Kidney (tissue), 13 donors: ENCODE measurements at regions not wholly inside any gene's neighbourhood (a gene's known extent, or its start where the extent isn't known, plus 50 kb on each side); places are given as distances from the start of the nearest gene placed in this dataset.

Source experiments
- DNase-seq, 5 donors: peaks; one replicate each; pipeline ENCODE4 v3.0.0-alpha.2; 2013 to 2020
- FAIRE-seq: peaks from 2 replicates; lab custom pipeline; 2012; peaks lifted over from hg19 to GRCh38; lab: Jason Lieb, UNC
- H3K27ac ChIP-seq, 2 donors: one replicate each; pipeline ENCODE4 v1.7.0; 2013; ENCODE audit warnings: low read depth in 2 of 2, low read length in 2 of 2, inconsistent platforms in 1 of 2
- H3K27me3 ChIP-seq: one replicate; pipeline ENCODE4 v1.7.1; 2013; ENCODE audit warnings: low read length, inconsistent platforms; ENCODE audit not compliant: control insufficient read depth, insufficient read depth
- H3K36me3 ChIP-seq, 3 donors: one replicate each; pipeline versions ENCODE4 v1.7.0 to v1.7.1; 2013; ENCODE audit warnings: low read length in 3 of 3, control low read depth in 1 of 3, inconsistent platforms in 1 of 3; ENCODE audit not compliant: insufficient read depth in 3 of 3, control insufficient read depth in 2 of 3
- H3K4me1 ChIP-seq, 3 donors: one replicate each; pipeline versions ENCODE4 v1.7.0 to v1.7.1; 2013; ENCODE audit warnings: low read length in 3 of 3, inconsistent platforms in 1 of 3, low read depth in 1 of 3; ENCODE audit not compliant: control insufficient read depth in 2 of 3, insufficient read depth in 2 of 3
- H3K4me3 ChIP-seq, 3 donors: one replicate each; pipeline versions ENCODE4 v1.7.0 to v1.8.1; 2013; ENCODE audit warnings: low read length in 3 of 3, control low read depth in 1 of 3, inconsistent platforms in 1 of 3
- H3K9ac ChIP-seq, 3 donors: one replicate each; pipeline versions ENCODE4 v1.7.0 to v1.7.1; 2013; ENCODE audit warnings: low read length in 3 of 3, control low read depth in 1 of 3, inconsistent platforms in 1 of 3
- H3K9me3 ChIP-seq, 3 donors: one replicate each; pipeline versions ENCODE4 v1.7.0 to v1.7.1; 2013; ENCODE audit warnings: low read length in 3 of 3, control low read depth in 1 of 3, inconsistent platforms in 1 of 3; ENCODE audit not compliant: control insufficient read depth in 2 of 3, insufficient read depth in 1 of 3
- CTCF ChIP-seq: IDR thresholded peaks from 3 replicates; pipeline ENCODE4 v1.5.1; 2012; ENCODE audit warnings: mild to moderate bottlenecking, moderate library complexity, borderline replicate concordance; ENCODE audit not compliant: insufficient read depth; ENCODE audit errors: extremely low read depth
- intact Hi-C: fragments of 100-400 bp; cut with DNase I; formaldehyde crosslinking; loops from one replicate; pipeline ENCODE4 v1.11.1; 2022
- donor health status: control.
- donor health status: control.
- donor health status: control.
- donor health status: control.
- donor health status: control.
- donor health status: DM: yes; HTN: yes; CAD: no.
- donor health status: Normal renal cell carcinoma (clear cell type).

- no peak for TF ChIP-seq CTCF
- intact Hi-C loops: no loop called here
- DNase-seq (no peak), FAIRE-seq (no peak)
- no peaks in the 10 kb centered on the region for H3K9me3 ChIP-seq
- no peak overlapping the region for H3K9ac ChIP-seq
- no peaks in the 10 kb centered on the region for H3K36me3 ChIP-seq
- H3K4me3 ChIP-seq: no peak overlapping the region
- H3K4me1 ChIP-seq: no peaks in the 10 kb centered on the region
- no peaks in the 10 kb centered on the region for H3K27me3 ChIP-seq
- H3K27ac ChIP-seq: no peak overlapping the region
These were observed 605.8 kb upstream of the CDH11 start for GRCh38 chr16:65727534-65728137.

- H3K27ac ChIP-seq: no peak overlapping the region
- no peak overlapping the region for H3K9ac ChIP-seq
- no peaks in the 10 kb centered on the region for H3K27me3 ChIP-seq
- FAIRE-seq: no peak
- DNase-seq: no peak
- H3K4me3 ChIP-seq: no peak overlapping the region
- no peaks in the 10 kb centered on the region for H3K4me1 ChIP-seq
- no peaks in the 10 kb centered on the region for H3K9me3 ChIP-seq
- intact Hi-C loops: no loop called here
- no peaks in the 10 kb centered on the region for H3K36me3 ChIP-seq
- no peak for TF ChIP-seq CTCF
These were observed 603.4 kb upstream of the CDH11 start for GRCh38 chr16:65725156-65725845.

GRCh38 chr16:65722429-65722828 is 600.6 kb upstream of the CDH11 start:
- Histone ChIP-seq H3K4me1 (no peaks in the 10 kb centered on the region), H3K9me3 (no peaks in the 10 kb centered on the region), H3K27ac (no peak overlapping the region), H3K36me3 (no peaks in the 10 kb centered on the region), H3K9ac (no peak overlapping the region), H3K4me3 (no peak overlapping the region), H3K27me3 (no peaks in the 10 kb centered on the region)
- no peak for TF ChIP-seq CTCF
- no peak for FAIRE-seq
- intact Hi-C loops: no loop called here
- DNase-seq: no peak
